UCSD-AML1 (cell line): ENCODE measurements at regions not wholly inside any gene's neighbourhood (a gene's known extent, or its start where the extent isn't known, plus 50 kb on each side); places are given as distances from the start of the nearest gene placed in this dataset.

Source experiments
- DNase-seq: peaks from one replicate; lab custom pipeline; 2025; ENCODE audit not compliant: unreplicated experiment; lab: John Stamatoyannopoulos, UW

DNA sequence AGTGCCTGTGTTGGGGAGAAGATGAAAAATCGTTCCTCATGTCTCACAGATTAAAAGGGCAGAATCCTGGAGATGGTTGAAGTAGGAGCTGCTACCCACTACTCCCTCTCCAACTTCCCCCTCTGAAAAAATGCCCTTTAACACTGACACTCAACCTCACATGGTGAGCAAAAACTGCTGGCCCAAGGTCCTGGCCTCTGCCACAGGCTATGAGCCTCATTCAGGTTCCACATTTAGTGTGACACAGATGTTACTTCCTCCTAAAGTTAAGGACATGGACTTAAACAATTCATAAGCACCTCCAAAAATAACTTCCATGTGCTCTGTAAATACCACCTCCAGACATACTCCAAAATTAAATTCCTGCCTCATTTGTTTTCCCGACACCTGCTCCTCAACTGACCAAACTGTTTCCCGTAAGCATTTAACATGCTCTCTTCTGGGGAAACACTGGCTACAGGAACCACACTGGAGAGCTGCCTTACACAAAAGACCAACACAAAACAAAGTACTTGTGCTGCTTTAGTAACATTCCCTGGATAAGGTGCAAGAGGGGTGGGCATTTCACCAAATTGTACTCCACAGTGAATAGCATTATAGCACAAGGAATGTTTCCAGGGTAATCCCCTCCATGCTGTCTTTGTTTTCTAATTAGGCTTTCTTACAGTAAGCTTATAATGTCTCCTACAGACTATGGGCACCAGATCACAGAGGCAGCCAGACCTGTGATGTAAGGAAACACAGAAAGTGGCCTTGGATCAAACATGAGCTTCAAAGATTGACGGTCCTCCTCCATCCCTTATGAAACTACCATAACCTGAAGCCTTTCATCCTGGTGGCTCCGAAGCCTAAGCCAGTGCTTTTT lies 57.0 kb downstream of the PHLDA1 start:
- peak; percentile 17 for DNase-seq

DNA sequence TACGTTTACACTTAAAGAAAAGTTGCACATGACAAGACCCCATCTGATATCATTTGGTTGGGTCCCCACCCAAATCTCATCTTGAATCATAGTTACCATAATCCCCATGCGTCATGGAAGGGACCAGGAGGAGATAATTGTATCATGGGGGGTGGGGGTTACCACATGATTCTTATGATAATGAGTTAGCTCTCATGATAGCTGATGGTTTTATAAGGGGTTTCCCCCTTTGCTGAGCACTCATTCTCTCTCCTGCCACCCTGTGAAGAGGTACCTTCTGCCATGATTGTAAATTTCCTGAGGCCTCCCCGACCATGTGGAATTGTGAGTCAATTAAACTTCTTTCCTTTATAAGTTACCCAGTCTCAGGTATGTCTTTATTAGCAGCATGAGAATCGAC lies 60.3 kb downstream of the PHLDA1 start:
- DNase-seq: no peak

DNA sequence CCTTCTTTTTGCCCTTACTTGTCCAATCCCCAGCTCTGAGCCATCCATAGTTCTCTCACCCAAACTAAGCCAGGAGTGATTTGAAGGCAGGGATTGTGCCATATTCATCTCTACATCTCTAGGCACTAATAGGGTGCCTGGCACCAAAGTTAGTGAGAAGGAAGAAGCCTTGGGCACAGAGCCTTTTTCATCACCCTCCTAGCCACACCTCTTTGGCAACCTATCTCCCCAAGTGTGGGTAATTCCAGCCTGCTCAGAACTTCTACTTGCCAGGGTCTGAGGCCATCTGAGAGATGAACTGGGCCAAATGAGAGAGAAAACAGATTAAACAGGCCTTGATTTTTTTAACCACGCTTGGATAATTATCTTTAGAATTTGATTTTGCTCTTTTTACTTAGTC lies 61.3 kb downstream of the PHLDA1 start:
- DNase-seq: no peak

DNA sequence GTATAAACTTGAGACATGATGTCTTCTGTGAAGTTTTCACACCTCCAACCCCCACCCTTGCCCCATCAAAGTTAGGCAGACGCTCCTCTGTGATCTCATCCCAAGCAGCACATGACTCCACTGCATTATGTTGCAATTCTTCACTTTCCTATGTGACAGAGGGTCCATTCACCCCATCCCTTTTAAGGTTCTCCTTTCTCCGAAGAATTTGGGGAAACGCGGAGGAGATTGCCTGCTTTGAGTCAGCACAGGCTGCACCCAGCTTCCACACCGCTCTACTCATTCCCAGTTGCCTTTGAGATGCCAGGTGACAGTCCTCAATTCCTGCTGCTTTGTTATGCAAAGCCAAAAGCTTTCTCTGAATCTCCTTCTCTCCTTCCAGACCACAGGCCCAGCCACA lies 61.8 kb downstream of the PHLDA1 start:
- DNase-seq: no peak

DNA sequence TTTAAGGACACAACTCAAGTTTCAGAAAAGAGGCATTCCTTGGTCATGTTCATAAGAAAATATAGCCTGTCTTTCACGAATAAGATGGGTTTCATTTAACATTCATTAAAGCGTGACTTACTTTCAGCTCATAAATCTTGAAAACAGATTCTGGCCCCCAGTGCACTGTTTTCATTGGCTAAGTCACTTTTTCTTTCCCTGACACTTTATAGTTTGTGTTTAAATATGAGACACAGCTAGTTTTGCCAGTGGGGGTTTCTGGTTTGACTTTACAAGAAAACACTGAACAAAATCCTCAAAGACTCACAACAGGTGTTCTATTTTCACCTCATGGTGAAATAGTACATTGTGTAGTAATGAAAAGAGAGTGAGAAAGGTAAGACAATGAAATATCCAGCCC lies 65.9 kb downstream of the PHLDA1 start:
- no peak for DNase-seq

DNA sequence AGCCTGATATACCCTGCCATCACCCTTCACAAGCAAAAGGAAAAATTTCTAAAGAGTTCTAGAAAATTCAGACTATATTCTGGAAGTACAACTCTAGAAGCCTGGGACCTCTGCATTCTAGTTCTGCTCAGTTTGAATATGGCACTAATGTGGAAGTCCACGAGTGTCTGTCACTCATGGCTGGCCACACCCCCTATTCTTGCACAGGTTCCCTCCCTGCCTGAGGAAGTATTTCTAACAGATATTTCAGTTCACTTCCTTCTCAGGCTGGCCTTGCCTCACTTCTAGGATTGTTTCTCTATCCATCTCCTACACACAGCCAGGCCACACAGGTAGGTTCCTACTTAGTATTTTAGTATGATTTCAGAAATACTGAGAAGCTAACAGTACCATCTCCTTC lies 67.4 kb downstream of the PHLDA1 start:
- peak; percentile 48 for DNase-seq

DNA sequence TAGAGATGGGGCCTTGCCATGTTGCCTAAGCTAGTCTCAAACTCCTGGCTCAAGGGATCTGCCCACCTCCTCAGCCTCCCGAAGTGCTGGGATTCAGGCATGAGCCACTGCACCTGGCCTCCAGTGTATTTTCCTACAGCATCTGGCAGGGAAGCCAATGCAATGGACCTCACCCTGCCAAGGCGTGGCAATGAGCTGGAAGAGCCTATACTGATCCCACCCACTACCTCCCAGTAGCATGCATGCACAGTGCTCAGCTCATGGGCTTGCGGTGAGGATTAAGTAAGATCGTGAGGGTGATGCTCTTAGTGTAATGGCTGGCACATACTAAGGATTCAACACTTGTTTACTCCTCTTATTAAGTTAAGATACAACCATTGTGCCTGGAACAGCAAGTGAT lies 69.7 kb downstream of the PHLDA1 start:
- DNase-seq: no peak

DNA sequence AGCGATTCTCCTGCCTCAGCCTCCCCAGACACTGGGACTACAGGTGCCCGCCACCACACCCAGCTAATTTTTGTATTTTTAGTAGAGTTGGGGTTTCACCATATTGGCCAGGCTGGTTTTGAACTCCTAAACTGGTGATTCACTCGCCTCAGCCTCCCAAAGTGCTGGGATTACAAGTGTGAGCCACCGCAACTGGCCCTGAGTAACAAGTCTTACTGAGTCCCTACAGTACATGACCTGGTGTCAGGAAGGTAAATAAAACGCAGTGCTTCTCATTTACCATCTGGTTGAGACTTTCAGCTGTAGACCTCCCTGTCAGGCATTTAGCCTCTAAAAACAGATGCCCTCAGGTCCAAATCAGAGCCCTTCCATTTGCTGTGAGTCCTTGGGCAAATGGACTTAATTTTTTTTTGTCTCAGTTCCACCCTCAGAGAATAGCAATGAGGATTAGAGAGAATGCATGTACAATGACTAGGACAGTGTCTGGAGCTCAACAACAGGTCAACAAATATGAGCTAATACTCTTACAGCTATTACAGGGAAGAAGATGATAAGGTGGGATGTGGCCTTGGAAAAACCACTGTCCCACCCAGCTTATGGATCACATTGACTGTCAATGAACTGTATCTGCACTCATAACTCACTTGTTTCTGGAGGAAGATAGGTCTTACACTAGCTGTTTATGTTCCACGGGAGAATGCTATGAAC lies 70.5 kb downstream of the PHLDA1 start:
- no peak for DNase-seq

DNA sequence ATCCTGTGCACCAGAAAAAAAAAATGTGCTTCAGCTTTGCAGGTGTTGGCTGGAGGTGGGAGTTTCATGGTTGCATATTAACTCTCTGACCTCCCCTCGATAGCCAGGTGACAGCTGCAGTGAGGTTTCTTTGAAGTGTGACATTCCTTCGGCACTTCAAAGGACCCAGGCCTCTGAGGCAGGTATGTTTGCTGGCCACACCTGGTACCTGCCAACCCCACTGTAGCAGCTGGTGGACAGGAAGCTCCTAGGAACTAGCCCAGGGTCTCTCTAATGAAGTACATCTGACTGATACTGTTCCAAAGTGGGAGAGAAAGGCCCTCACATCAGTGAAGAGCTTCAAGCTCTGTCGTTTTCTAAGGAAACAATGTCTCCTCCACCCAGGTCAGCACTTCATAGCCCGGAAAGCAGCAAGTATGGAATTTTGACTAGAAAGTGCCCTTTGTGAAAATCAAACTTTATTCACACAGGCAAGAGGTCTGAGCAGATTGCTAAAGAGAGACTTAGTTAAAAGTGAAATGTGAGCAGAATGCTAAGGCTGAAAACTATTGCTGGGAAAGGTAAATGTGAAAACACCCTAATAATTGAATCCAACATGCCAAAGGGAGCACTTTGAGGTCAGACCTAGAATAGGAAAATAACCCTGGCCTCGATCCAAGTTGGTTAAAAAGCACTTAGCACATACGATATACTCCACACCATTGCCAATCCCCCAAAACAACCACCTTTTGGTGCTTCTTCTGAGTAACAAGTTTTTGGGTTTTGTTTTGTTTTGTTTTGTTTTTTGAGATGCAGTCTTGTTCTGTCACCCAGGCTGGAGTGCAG lies 71.3 kb downstream of the PHLDA1 start:
- DNase-seq: no peak

DNA sequence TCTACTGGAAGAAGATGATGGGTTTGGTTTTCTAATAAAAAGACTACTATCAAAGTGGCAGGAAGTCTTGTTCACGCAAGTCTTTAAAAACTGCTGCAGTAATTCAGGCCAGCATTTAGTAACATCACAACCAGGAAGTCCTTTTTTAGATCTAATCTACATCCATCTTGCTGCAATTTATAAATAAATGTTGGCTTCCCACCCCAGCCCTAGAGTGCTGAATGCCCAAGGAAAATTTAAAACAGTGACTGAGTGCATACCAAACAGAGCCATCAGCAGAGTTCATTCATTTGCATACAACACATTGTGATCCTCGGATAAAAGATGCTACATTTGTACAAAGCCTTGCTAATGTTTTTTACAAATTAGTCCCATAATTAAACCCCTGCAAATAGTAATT lies 72.1 kb downstream of the PHLDA1 start:
- DNase-seq: no peak

DNA sequence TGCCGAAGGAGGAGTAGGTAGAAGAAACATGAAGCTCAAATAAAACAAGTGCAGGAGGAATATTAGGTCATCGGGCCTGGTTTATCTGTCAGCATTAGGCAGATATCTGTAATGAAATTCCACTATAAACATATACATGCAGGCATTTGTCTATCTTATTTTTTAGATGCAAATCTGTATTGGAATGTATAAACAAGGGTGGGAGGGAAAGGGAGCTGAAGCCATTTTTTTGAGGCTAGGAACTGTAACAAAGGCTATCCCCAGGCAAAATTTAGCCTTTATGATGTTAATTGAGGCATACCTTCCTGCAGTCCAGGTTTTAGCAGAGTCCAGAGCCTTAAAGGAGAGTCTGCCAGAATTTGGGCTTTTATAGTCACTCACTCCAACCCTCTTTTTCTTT lies 72.5 kb downstream of the PHLDA1 start:
- no peak for DNase-seq

DNA sequence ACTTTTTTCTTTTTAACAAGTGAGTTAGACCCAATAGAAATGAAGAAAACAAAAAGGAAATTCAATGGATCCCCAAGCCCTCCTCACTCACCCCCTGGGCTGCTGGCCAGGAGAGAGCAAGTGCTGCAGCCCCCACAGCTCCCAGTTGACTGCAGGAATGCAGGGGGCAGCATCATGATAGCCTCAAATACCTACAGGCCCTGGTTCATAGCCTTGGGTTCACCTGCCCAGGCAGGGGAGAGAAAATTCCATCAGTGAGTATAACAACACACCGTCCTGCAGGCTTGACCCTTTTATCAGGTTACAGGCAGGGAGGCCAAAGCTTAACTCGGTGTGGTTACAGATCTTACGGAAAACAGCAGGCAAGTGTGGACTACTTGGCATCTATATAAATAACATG lies 76.3 kb downstream of the PHLDA1 start:
- DNase-seq: no peak

DNA sequence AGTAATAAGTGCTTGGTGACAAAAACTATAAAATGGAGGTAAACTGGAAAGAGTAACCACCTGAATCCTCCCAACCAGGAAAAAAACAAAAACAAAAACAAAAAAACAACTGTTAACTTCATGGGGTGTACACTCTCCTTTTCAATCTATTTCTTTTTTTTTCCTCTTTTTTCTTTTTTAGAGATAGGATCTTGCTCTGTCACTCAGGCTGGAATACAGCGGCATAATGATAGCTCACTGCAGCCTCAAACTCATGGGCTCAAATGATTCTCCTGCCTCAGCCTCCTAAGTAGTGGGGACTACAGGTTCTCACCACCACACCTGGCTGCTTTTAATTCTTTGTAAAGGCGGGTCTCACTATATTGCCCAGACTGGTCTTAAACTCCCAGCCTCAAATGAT lies 76.8 kb downstream of the PHLDA1 start:
- no peak for DNase-seq

DNA sequence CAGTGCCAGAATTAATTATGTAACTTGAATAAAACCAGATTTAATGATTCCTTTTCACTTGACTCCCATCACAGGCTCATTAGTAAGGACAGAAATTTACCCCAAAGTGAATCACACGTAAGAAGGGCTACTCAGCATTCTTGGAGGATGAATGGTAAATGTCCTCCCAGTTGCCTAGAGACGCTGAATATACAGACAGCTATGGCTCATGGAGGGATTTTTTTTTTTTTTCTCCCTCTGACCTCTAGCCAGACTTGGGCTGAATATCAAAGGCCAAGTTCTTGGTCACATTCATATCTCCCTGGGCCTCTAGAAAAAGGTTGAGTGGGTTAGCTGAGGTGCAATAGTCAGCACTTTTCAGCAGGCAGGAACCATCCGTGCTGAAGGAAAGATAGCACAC lies 77.5 kb downstream of the PHLDA1 start:
- DNase-seq: no peak

DNA sequence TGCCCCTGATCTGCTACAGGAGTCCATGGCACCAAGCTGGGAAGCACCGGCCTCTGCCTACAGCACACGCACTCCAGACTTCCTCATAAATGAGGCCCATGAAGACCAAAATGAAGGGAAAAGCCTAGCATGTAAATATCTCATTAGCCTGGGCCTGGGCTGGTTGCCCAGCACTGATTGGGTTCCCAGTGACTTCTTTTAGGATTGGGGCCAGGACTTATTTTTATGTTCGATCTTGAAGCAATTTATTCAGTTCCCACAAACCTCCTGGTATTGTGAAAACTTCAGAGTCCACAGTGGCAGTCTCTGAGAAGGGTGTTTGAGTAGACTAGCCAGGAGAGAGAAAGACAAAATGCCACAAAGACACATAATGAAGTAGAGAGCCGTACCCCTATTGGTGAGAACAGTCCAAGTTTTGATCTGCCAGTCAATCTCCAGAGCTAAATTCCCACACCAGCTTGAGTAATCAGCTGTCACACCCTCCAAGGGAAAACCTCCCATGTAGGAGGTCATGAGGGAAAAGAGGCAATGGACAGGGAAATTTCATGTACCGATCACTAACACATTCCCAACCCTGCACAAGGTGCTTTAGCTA lies 78.2 kb downstream of the PHLDA1 start:
- DNase-seq: no peak

DNA sequence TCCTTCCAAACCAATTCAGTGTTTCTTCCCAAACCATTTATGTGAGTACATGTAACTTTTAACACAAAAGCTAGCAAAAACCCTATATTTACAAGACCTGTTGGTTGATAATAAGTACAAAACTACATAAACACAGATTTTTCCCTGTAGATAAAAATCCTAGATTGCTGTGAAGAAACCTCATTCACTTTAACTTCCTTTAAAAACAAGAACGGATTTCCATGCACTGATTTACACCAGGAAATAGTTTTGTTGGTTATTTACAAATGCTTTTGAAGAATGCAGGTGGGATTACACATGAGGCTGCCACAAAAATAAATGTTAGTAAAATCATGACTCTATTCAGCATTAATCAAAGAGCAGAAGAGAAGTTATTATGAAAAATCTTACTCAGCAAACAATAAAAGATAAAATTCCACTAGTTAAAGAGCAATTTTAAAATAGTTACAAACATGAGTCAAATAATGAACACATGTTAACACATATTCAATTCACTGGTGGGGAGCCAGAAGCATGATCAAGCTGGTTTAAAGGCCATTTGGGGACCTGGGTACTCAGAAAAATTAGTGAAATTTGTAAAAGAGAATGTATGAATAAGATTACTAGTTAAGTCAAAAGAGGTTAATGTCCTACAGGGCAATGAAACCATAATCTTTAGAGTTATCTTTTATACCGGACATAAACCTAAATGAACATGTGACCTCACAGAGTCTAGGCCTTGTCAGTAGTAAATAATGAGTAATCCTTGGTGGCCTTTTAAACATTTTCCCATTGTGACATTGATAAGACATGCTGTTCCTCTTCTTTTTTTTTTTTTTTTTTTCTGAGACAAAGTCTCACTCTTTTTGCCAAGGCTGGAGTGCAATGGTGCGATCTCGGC lies 79.9 kb downstream of the PHLDA1 start:
- DNase-seq: no peak

DNA sequence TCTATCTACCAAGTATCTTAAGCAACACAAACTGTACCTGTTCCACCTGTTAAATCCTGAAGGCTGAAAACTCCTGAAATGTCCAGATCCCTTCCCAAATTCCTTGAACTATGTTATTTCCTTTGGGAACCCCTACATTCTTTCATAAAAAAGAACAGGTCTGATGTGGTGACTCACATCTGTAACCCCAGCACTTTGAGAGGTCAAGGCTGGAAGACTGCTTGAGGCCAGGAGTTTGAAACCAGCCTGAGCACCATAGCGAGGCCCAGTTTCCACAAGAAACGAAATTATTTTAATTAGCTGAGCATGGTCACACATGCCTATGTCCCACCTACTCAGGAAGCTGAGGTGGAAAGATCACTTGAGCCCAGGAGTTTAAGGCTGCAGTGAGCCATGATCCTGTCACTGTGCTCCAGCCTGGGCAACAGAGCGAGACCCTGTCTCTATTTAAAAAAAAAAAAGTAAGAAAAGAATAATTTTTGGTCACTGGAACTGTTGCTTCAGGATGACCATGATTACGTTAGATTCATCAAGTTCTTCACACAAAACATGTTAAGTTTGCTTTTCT lies 84.3 kb downstream of the PHLDA1 start:
- no peak for DNase-seq

DNA sequence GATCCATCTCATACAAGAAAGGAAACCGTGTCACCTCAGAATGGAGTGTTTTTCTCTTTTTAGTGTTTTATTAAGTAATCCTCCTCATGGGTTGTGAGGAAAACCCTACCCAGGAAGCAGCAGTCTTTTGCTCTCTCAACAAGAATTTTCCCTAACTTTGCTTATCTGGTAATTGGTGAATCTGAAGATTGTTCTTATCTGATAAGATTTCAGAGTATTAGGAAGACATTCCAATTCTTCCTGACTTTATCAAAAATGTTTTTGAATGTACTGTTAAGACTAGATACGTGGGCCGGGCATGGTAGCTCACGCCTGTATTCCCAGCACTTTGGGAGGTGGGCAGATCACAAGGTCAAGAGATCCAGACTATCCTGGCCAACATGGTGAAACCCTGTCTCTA lies 86.0 kb downstream of the PHLDA1 start:
- no peak for DNase-seq

DNA sequence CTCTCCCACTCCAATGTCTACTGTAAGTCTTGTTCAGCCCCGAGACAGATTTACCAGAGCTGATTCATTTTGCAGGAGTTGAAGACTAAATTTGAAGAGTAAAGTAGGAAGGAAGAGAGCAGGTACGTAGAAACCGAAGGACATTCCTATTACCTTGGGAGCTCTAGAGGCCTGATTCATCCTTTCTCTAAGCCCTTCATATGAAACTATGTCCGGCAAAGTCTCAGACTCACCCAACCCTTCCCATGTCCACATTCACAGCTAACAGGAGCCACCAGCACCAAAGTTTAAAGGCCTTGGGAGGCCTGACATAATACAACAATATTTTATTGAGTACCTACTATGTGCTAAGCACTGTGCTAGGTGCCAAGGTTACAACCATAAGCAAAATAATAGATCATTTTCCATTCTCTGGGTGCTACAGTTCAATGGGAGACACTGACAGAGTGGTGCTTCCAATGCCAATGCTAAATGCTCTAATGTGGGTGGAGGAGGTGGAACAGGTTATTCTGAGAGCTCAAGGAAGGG lies 86.6 kb downstream of the PHLDA1 start:
- no peak for DNase-seq
